ENCODE measurements at regions not wholly inside any gene's neighbourhood (a gene's known extent, or its start where the extent isn't known, plus 50 kb on each side); places are given as distances from the start of the nearest gene placed in this dataset.

DNA sequence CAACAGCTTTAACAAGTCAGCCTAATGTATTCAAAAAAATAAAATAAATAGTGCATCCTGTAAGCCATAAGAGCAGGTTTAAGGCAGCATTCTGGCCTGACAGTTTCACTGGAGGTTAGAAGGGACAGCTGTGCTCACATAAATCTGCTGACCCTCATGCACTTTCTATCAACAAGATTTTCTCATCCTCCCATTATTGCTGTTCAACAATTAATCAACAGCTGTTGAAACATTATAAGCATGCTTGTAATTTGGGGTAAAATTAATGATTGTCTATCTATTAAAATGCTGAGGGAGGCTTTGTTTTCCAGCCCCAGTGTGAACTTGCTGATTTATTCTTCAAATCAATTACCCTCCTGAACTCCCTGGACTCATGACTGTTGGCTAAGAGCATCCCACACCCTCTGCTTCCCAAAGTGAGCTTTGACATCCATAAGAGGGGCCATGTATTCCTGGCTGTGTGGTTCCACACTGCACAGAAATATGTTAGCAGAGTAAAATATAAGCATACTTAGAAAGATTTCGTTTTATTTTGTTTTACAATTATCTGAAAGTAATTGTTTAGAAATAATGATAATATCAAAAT is 492.4 kb downstream of the EFNB2 start:
- Mint-ChIP-seq H3K36me3 (ENCODE audit: low read depth) (no peaks in the 10 kb centered on the region), H3K27me3 (ENCODE audit: insufficient read depth, low read depth, poor library complexity) (no peaks in the 10 kb centered on the region), H3K9me3 (no peaks in the 10 kb centered on the region), H3K4me3 (no peak overlapping the region), H3K4me1 (no peaks in the 10 kb centered on the region), H3K27ac (no peak overlapping the region)
- Histone ChIP-seq H4K20me1 (replicated peaks; ENCODE audit: insufficient read depth) (no peaks in the 10 kb centered on the region), H3K27me3 (ENCODE audit: insufficient read depth) (no peaks in the 10 kb centered on the region), H3K9me2 (ENCODE audit: insufficient read depth) (no peaks in the 10 kb centered on the region), H3K36me3 (ENCODE audit: insufficient read depth) (no peaks in the 10 kb centered on the region), H3K4me2 (no peak overlapping the region), H3K4me3 (no peak overlapping the region), H3K27ac (ENCODE audit: low read depth) (no peak overlapping the region), H3F3A (replicated peaks; ENCODE audit: low read depth) (no peaks in the 10 kb centered on the region), H2AFZ (no peak overlapping the region), H3K79me2 (replicated peaks; ENCODE audit: insufficient read depth) (no peaks in the 10 kb centered on the region), H3K4me1 (ENCODE audit: insufficient read depth) (no peaks in the 10 kb centered on the region)
- TF ChIP-seq ZNF331 (CRISPR knock-in tag; IDR thresholded peaks at IDR 0.05; ENCODE audit: low read depth) (no peak), JUNB (IDR thresholded peaks at IDR 0.05; ENCODE audit: unreplicated experiment) (no peak), ZNF114 (CRISPR knock-in tag; IDR thresholded peaks at IDR 0.05) (no peak), EZH2 (IDR thresholded peaks at IDR 0.05; ENCODE audit: low read depth, unreplicated experiment) (no peak), EZH2phosphoT487 (IDR thresholded peaks at IDR 0.05; ENCODE audit: unreplicated experiment) (no peak), CREB1 (CRISPR knock-in tag; IDR thresholded peaks at IDR 0.05; ENCODE audit: low read depth) (no peak), NANOG (IDR thresholded peaks at IDR 0.05; ENCODE audit: borderline replicate concordance) (no peak), STAT1 (IDR thresholded peaks at IDR 0.05; ENCODE audit: unreplicated experiment) (no peak), POLR2AphosphoS5 (IDR thresholded peaks at IDR 0.05; ENCODE audit: low read depth) (no peak)
- TF ChIP-seq, protein P1, sequence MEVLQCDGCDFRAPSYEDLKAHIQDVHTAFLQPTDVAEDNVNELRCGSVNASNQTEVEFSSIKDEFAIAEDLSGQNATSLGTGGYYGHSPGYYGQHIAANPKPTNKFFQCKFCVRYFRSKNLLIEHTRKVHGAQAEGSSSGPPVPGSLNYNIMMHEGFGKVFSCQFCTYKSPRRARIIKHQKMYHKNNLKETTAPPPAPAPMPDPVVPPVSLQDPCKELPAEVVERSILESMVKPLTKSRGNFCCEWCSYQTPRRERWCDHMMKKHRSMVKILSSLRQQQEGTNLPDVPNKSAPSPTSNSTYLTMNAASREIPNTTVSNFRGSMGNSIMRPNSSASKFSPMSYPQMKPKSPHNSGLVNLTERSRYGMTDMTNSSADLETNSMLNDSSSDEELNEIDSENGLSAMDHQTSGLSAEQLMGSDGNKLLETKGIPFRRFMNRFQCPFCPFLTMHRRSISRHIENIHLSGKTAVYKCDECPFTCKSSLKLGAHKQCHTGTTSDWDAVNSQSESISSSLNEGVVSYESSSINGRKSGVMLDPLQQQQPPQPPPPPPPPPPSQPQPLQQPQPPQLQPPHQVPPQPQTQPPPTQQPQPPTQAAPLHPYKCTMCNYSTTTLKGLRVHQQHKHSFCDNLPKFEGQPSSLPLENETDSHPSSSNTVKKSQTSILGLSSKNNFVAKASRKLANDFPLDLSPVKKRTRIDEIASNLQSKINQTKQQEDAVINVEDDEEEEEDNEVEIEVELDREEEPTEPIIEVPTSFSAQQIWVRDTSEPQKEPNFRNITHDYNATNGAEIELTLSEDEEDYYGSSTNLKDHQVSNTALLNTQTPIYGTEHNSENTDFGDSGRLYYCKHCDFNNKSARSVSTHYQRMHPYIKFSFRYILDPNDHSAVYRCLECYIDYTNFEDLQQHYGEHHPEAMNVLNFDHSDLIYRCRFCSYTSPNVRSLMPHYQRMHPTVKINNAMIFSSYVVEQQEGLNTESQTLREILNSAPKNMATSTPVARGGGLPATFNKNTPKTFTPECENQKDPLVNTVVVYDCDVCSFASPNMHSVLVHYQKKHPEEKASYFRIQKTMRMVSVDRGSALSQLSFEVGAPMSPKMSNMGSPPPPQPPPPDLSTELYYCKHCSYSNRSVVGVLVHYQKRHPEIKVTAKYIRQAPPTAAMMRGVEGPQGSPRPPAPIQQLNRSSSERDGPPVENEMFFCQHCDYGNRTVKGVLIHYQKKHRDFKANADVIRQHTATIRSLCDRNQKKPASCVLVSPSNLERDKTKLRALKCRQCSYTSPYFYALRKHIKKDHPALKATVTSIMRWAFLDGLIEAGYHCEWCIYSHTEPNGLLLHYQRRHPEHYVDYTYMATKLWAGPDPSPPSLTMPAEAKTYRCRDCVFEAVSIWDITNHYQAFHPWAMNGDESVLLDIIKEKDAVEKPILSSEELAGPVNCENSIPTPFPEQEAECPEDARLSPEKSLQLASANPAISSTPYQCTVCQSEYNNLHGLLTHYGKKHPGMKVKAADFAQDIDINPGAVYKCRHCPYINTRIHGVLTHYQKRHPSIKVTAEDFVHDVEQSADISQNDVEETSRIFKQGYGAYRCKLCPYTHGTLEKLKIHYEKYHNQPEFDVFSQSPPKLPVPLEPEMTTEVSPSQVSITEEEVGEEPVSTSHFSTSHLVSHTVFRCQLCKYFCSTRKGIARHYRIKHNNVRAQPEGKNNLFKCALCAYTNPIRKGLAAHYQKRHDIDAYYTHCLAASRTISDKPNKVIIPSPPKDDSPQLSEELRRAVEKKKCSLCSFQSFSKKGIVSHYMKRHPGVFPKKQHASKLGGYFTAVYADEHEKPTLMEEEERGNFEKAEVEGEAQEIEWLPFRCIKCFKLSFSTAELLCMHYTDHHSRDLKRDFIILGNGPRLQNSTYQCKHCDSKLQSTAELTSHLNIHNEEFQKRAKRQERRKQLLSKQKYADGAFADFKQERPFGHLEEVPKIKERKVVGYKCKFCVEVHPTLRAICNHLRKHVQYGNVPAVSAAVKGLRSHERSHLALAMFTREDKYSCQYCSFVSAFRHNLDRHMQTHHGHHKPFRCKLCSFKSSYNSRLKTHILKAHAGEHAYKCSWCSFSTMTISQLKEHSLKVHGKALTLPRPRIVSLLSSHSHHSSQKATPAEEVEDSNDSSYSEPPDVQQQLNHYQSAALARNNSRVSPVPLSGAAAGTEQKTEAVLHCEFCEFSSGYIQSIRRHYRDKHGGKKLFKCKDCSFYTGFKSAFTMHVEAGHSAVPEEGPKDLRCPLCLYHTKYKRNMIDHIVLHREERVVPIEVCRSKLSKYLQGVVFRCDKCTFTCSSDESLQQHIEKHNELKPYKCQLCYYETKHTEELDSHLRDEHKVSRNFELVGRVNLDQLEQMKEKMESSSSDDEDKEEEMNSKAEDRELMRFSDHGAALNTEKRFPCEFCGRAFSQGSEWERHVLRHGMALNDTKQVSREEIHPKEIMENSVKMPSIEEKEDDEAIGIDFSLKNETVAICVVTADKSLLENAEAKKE (CRISPR knock-in tag; IDR thresholded peaks at IDR 0.05), result no peak
- TF ChIP-seq, protein P2, sequence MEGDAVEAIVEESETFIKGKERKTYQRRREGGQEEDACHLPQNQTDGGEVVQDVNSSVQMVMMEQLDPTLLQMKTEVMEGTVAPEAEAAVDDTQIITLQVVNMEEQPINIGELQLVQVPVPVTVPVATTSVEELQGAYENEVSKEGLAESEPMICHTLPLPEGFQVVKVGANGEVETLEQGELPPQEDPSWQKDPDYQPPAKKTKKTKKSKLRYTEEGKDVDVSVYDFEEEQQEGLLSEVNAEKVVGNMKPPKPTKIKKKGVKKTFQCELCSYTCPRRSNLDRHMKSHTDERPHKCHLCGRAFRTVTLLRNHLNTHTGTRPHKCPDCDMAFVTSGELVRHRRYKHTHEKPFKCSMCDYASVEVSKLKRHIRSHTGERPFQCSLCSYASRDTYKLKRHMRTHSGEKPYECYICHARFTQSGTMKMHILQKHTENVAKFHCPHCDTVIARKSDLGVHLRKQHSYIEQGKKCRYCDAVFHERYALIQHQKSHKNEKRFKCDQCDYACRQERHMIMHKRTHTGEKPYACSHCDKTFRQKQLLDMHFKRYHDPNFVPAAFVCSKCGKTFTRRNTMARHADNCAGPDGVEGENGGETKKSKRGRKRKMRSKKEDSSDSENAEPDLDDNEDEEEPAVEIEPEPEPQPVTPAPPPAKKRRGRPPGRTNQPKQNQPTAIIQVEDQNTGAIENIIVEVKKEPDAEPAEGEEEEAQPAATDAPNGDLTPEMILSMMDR (conservative IDR thresholded peaks at IDR 0.05; ENCODE audit: low read depth in 2 of 2), result no peak
- TF ChIP-seq, protein P3, sequence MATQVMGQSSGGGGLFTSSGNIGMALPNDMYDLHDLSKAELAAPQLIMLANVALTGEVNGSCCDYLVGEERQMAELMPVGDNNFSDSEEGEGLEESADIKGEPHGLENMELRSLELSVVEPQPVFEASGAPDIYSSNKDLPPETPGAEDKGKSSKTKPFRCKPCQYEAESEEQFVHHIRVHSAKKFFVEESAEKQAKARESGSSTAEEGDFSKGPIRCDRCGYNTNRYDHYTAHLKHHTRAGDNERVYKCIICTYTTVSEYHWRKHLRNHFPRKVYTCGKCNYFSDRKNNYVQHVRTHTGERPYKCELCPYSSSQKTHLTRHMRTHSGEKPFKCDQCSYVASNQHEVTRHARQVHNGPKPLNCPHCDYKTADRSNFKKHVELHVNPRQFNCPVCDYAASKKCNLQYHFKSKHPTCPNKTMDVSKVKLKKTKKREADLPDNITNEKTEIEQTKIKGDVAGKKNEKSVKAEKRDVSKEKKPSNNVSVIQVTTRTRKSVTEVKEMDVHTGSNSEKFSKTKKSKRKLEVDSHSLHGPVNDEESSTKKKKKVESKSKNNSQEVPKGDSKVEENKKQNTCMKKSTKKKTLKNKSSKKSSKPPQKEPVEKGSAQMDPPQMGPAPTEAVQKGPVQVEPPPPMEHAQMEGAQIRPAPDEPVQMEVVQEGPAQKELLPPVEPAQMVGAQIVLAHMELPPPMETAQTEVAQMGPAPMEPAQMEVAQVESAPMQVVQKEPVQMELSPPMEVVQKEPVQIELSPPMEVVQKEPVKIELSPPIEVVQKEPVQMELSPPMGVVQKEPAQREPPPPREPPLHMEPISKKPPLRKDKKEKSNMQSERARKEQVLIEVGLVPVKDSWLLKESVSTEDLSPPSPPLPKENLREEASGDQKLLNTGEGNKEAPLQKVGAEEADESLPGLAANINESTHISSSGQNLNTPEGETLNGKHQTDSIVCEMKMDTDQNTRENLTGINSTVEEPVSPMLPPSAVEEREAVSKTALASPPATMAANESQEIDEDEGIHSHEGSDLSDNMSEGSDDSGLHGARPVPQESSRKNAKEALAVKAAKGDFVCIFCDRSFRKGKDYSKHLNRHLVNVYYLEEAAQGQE (IDR thresholded peaks at IDR 0.05; ENCODE audit: unreplicated experiment), result no peak
- TF ChIP-seq, protein P4, sequence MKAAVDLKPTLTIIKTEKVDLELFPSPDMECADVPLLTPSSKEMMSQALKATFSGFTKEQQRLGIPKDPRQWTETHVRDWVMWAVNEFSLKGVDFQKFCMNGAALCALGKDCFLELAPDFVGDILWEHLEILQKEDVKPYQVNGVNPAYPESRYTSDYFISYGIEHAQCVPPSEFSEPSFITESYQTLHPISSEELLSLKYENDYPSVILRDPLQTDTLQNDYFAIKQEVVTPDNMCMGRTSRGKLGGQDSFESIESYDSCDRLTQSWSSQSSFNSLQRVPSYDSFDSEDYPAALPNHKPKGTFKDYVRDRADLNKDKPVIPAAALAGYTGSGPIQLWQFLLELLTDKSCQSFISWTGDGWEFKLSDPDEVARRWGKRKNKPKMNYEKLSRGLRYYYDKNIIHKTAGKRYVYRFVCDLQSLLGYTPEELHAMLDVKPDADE (IDR thresholded peaks at IDR 0.05), result no peak
- ATAC-seq, result no peak
- DNase-seq (ENCODE audit: low spot score), result no peak

All from GM23338 (cell line).